Superior temporal gyrus (tissue), 1 donor: ENCODE measurements at regions not wholly inside any gene's neighbourhood (a gene's known extent, or its start where the extent isn't known, plus 50 kb on each side); places are given as distances from the start of the nearest gene placed in this dataset.
A peak's percentile ranks its signal among the peaks of the same experiment; 100 is the strongest.
"Not testable (repeated sequence)": the region's sequence is repeated elsewhere in the genome, so short reads cannot be mapped to it uniquely, and the experiment has no call there.

Source experiments
- DNase-seq: peaks from one replicate; pipeline ENCODE4 v3.0.0-alpha.2; 2016; ENCODE audit errors: extremely low spot score

DNA sequence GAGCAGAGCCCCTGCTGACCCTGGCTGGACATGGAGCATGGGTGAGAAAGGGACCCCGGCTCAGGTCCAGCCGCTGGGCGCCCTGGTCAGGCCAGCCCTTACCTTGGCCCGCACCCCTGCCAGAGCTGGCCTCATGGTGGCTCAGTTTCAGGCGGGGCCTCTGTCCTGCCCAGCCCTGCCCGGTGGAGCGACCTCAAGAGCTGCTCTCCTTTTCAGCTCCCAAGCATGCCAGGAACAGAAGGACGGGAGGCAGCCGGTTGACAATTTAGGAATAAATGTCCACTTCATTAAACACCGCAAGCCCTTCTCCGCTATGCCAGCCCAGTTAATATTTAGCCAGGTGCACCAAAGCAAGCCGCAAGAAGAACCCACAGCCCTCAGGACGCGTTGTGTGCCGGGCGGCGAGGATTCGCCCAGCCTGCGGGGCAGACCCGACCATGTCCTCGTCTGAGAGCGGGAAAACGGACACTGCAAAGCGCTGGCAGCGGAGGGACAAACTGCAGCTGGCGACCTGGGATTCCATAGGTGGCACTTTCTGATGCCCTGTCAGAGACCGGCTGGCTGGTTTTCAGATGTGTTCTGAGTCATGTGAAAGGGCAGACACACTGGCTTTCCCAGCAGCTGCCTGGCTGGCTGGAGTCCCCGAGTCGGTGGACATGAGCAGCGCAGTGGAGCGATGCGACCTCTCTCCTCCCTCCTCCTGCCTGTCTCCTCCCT lies 221.9 kb downstream of the TTLL2 start:
- DNase-seq, result no peak

DNA sequence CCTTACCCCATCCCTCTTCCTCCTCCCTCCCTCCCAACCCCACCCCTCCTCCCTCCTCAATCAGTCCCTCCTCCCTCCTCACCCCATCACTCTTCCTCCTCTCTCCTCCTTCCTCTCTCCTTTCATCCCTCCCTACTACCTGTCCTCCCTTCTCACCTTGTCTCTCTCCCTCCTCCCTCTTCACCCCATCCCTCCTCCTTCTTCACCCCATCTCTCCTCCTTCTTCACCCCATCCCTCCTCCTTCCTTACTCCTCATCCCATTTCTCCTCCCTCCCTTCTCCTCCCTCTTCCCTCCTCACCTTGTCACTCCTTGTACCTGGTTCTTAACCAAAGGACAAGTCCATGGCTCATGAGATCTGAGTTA lies 222.4 kb downstream of the TTLL2 start:
- no peak for DNase-seq

DNA sequence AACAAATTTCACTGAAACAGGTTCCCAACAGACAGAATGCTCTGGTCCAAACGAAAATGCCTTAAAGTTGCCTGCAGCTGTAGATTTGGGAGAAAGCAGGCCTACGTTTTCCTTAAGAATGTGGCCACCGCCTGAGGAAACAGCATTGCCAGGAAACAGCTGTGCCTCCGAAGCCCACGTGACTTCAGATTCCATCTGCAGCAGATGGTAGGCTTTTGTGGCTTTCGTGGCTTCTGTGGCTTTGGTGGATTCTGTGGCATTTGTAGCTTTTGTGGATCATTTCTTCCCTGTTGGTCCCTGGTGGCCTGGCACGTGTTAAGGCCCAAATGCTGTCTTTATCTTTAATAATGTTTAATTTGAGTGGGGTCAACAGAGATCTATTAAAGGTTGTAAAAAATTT lies 222.9 kb downstream of the TTLL2 start:
- DNase-seq, result no peak

DNA sequence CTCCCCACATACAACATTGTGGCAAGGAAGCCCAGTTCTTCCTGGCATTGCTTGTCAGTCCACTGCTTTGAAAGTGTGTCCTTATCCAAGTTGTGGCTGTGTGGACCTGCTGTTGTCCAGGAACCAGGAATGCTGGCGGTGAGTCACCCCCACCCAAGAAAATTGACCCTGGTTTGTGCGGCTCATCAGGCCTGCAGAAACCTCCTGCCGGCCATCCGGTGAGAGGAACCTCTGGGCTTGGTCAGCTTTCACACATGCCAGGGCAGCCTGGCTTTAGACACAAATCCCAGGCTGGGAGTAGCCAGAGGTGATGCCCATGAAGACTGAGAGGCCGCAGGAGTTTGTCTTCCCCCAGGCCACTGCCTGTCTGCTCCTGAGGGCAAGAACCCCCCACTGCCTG lies 223.6 kb downstream of the TTLL2 start:
- no peak for DNase-seq

DNA sequence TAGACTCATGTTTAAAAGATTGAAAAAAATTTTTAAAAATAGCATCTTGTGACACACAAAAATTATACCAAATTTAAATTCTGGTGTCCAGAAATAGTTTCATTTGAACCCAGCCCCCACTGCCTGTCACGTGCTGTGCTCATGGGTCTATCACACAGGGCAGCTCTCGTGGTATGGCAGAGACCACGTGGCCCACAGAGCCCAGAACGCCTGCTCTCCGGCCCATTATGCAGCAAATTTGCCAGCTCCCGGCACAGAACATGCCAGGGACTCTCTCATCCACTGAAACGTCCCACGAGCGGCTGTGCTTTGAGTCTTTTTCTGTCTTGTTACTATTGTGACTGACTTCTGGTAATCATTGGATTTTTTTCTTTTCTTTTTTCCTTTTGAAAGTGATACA lies 224.3 kb downstream of the TTLL2 start:
- peak; percentile 74 for DNase-seq

DNA sequence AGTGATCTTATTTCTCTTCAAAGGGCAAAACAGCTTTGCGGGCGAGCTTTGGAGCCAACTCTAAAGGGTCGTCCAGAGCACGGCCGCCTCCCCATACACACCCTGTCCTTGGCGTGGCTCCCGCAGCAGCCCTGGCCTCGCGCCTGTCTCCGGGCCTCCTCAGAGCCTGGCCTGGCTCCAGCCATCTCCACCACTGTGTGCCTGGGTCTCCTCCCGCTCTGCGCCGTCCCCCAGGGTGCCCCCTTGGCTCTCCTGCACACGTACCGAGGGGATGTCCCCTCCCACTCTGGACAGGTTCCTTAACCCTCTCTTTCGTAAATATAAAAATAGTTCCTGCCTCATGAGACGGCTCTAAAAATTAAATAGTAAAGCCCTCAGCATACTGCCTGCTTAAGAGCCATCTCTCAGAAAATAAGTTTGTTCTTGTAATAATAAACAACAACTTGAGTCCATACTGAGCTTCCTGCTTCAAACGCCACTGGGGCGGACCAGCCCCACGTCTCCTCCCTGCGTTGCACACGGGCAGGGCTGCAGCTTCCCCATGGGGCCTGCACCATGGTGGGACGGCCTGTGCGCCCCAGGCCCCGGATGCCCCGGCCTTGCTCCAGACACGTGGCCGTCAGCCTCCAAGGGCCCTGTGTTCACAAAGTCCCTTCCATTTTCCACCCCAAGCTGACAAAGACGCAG lies 226.2 kb downstream of the TTLL2 start:
- DNase-seq, result peak; percentile 79

DNA sequence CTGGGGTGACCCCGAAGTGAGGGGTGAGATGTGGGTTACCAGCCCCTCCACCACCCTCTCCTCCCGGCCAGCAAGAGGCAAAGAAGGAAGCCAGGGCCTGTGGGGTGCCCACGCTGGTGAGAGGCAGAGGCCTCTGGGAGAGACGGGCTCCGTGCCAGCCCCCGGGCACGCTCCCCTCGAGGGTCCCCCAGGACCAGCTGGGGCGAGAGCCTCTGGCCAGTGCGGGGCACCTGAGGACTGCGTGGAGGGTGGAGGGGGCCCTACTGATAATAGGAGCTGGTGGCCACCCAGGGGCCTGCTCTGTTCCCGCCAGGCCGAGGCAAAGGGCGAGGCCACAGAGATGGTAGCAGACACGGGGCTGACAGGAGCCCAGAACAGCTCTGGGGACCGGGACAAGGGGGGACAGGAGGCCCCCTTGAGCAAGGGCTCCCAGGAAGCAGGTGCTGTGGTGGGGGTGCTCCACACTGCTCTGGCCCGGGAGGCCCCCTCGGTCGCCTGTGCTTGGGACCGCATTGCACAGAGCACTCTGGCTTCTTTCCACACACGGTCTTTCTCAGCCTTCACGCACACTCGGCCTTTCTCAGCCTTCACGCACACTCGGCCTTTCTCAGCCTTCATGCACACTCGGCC lies 226.9 kb downstream of the TTLL2 start:
- DNase-seq, result no peak

DNA sequence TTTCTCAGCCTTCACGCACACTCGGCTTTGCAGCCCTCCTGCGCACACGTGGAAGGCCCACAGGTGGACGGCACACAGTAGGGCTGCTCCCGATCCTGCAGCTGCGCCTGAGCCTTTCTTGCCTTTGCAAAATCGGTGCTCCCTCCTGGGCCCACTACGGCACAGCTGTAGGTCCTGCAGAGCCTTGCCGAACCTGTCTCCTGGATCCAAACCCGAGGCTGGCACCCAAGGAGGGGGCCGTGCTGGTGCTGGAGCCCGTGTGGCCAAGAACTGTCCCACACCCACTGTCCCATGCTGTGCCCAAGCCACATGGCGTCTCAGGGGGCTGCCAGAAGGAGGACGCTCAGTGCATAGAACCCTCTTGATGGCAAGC lies 227.4 kb downstream of the TTLL2 start:
- no peak for DNase-seq

DNA sequence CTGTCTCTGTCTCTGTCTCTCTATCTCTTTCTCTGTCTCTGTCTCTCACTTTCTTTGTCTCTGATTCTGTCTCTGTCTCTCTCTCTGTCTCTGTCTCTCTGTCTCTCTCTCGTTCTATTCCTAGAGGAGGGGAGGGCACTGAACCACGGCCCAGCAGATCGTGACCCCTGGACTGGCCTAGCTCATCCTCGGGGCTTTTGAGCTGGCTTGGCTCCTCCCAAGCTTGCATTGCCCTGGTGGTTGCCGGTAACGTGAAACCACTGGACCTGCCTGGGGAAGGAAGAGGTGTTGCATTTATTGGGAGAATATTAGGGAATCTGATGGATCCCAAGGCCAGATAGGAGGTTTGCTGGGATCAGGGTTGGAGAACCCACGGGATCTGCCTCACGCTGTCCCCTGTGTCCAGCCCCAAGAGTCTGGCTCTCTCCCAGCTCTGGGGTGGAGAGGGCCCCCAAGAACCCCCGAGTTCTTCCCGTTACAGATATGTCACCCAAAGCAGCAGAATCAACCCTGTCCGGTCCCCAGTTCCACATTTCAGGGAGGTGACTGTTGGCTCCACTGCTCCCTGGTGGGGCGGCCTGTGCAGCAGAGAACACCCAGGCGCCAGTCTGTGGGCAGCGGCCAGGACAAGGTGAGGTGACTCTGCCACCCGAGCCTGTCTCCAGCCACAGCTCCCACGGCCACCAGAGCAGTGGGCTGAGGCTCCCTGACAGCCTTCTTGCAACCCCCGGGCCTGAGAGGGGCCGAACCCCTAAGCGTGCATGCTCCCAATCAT lies 228.3 kb downstream of the TTLL2 start:
- DNase-seq, result no peak

DNA sequence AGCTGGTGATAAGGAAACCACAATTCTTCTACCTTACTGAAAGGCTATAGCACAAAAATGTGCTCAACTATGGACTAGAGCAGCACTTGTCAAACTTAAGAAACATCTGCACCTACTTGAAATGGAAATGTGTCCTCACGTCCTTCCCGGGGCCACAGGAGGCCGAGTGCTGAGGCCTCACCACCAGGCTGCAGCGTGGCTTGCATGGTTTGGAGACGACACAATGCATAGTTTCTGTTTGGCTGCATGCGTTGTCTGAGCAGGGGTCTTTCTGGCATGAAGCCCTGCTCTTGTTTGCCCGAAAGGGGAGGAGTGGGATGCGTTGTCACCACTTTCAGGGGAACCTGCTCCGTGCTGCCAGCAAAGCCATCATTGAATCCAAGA lies 228.8 kb downstream of the TTLL2 start:
- DNase-seq, result no peak

DNA sequence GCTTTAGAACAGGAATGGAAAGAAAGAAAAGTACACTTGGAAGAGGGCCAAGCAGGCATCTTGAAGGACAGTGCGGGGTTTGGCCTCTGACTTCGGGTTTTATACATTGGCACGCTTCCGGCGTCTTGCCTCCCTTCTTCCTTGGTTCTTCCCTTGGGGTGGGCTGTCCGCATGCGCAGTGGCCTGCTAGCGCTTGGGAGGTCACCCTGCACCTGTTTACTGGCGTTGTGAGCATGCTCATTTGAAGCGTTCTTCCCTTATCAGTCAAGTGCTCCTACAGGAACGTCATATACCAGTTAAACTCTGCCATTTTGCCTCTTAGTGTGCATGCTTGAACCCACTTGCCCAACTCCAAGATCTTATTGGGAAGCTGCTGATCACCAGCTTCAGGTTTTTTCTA lies 230.0 kb downstream of the TTLL2 start:
- no peak for DNase-seq

DNA sequence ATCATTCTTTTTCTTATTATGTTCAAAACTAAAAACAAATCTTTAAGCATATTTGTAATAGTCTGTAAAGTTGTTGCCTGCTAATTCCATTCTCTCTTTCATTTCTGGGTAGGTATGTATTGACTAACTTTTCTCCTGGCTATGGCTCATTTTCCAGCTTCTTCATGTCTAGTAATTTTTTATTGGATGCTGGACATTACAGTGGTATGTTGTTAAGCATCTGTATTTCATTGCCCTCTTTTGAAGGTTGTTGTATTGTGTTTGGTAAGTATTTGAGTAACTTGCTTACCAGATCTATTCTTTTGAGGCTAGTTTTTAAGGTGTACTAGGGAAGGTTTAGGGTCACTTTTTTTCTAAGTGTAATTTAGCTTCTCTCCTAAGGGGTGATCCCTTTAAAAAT lies 230.9 kb downstream of the TTLL2 start:
- DNase-seq, result no peak

DNA sequence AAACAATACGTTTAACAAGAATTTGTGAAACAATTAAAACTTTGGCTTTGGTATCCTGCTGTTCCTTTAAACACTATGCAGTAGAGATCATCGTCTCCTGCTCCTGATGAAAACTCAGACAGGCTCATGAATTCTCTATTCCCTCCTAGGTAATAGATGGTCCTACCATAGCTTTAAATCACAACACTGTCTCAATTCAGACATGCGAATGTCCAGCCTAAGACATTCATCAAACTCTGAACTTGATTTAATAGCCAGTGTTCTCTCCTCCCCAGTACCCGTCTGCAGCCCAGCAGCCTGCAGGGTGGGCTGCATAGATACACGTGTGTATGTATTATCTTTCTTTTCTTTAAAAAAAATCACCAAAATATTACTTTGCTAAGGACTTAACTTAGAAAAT lies 232.8 kb downstream of the TTLL2 start:
- no peak for DNase-seq

DNA sequence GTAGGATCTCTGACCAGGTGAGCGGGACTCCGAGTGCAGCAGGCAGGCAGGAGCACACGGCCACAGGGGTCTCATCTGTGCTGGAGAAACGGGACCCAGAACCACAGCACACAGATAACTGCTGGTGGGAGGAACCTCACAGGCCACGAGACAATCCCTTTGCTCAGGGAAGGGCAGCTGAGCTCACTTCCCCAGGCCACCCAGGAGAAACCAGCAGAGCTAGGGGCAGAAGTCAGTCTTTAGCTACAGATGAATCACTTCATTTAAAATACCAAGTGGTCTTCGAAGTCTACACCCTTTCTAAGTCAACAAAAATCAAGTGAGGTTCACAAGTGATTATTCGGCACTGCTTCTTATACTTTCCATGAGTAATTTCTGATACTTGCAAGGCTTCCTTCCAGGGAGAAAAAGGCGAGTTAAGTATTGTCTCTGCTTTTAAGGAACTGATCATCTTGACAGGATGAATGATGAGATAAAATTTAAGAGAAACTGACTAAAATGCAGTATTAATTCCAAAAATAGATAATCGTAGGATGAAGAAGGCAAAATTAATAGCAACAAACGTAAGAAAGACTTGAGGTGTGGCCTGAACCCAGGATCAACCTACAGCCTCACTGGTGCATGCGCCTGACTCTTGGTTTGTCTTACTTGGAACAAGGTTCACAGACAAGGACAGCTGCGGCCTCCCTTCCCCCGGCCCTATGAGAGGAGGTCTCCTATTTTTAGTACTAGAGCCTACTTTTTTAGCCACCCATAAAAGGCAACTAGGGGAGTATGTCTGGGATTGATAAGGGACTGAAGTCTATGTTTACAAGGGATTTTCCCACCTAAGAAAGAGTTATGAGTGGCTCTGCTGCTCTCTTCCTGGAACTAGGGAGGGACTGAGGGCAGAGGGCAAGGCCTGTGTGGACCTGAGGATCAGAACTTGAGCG lies 233.6 kb downstream of the TTLL2 start:
- DNase-seq, result no peak

DNA sequence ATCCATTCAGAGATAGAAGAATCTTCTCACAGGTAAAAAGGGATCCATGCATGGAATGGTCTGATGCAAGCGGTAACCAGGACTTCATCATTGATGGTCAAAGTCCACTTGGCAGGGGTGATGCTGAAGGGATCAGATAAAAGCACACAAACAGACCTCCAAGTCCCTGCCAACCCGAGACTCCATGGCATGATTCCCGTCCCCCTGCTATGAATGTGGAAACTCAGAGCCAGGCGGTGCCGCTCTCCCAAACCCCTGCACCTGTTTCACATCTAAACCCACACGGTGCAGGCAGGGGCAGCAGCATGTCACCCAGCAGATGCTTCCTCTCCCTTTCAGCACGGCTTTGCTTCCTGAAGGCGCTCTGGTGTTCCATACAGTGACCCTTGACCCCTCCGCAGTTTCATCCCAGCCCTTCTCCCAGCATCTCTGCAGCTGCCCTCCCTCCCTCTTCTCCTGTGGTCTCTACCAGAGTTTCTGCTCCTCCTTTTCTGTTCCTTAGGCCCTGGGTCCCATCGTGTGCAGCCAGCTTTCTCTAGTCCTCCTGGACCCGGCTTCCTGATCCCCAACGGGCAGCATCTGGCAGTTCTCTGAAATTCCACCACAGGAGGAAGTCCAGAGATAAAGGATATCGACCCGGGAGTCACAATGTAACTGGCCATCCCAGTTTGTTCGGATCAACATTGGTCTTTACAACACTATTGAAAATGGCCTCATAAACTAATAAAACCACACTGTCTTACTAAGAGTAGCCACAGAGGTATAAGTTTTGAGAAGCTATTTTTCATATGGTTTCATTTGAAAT lies 235.0 kb downstream of the TTLL2 start:
- DNase-seq, result no peak

DNA sequence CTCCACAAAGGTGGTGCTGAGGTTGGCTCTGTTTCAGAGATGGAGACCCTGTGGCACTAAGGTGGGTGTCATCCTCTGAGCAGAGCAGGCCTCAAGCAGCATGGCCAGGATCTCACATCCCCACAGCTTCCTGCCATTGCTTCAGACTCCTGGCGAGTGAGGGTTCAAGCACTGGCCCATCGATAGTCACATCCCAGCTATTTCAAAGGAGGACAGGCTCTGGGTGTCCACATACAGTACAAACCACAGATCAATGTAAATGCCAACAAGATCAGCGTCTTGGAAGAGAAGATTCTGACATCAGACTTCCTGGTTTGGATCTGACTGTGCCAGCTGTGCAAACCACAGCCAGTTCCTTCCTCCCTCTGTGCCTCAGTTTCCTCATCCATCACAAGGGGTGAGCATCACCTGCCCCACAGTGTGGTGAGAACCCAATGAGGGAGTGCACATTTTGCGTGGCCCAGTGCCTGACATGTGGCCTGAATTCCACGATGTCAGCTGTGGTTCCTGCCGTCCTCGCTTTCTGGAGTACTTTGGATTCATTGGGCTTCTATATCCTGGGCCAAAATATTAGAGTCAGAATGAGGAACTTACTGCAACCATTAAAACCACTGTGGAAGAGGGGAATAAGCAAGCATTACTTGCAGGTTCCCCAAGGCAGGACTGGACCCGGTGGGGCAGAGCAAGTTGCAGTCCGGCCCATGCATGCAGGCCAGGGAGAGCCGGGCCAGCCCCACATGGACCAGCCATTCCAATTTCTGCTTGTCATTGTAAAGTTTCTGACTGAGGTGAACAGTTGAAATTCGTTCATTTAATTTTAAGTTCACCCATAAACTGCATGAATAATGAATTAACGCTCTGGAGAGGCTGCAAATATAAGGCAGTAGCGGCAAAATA lies 236.0 kb downstream of the TTLL2 start:
- no peak for DNase-seq

DNA sequence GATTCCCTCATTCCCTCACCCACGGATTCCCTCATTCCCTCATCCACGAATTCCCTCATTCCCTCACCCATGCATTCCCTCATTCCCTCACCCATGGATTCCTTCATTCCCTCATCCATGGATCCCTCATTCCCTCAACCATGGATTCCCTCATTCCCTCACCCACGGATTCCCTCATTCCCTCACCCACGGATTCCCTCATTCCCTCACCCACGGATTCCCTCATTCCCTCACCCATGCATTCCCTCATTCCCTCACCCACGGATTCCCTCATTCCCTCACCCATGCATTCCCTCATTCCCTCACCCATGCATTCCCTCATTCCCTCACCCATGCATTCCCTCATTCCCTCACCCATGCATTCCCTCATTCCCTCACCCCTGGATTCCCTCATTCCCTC lies 238.0 kb downstream of the TTLL2 start:
- not testable (repeated sequence) for DNase-seq

DNA sequence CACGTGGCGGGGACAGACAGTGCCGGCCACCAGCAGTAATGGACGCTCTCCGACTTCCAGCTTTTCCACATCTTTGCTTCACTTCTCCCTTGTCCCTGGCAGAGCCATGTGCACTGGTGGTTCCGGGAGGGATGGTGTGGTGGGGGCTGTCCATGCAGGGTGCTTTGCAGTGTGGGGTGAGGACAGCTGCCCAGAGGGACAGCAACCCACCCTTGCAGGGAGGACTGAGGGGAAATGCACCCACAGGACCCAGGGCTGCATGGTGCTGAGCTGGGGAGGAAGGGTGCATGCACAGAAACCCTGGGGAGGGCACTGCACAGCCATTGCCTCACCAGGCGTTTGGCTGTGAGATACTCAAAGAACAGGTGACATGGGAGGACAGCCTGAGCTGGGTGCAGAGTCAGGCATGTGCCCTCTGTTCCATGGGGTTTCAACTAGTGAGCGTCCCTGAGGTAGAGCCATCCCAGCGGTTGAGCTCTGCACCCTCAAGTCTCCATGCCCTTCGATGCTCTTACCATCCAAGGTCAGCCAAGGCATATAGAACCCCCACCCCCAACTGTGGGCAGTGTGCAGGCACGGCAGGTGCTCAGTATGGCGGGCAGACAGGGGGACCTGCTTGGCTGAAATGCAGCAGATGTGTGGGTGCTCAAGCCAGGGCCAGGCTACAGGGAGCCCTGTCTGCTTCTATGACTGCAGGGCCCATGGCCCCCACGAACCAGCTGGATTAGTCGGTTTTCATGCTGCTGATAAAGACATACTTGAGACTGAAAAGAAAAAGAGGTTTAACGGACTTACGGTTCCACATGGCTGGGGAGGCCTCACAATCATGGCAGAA lies 239.7 kb downstream of the TTLL2 start:
- no peak for DNase-seq

DNA sequence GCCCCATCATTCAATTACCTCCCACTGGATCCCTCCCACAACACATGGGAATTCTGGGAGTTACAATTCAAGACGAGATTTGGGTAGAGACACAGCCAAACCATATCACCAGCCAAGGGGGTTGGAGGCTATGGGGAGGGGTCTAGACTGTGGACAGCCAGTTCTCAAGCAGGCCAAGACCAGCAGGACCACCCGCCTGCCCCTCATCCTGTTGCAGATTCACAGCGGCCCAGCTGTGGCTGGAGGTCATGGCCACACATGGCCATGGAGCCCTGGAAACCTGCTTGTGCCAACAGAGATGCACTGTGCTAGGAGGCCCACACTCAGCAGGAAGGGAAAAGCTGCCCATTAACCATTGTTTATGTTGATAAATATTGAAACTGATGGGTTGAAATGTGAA lies 240.5 kb downstream of the TTLL2 start:
- no peak for DNase-seq
